GM12801 (cell line): ENCODE measurements at regions not wholly inside any gene's neighbourhood (a gene's known extent, or its start where the extent isn't known, plus 50 kb on each side); places are given as distances from the start of the nearest gene placed in this dataset.

Experiments used
- TF ChIP-seq, protein P1 (sequence below): IDR thresholded peaks from one replicate; pipeline ENCODE4 v1.5.1; 2011; ENCODE audit warnings: control low read depth; ENCODE audit not compliant: insufficient read length; ENCODE audit errors: extremely low read depth

DNA sequence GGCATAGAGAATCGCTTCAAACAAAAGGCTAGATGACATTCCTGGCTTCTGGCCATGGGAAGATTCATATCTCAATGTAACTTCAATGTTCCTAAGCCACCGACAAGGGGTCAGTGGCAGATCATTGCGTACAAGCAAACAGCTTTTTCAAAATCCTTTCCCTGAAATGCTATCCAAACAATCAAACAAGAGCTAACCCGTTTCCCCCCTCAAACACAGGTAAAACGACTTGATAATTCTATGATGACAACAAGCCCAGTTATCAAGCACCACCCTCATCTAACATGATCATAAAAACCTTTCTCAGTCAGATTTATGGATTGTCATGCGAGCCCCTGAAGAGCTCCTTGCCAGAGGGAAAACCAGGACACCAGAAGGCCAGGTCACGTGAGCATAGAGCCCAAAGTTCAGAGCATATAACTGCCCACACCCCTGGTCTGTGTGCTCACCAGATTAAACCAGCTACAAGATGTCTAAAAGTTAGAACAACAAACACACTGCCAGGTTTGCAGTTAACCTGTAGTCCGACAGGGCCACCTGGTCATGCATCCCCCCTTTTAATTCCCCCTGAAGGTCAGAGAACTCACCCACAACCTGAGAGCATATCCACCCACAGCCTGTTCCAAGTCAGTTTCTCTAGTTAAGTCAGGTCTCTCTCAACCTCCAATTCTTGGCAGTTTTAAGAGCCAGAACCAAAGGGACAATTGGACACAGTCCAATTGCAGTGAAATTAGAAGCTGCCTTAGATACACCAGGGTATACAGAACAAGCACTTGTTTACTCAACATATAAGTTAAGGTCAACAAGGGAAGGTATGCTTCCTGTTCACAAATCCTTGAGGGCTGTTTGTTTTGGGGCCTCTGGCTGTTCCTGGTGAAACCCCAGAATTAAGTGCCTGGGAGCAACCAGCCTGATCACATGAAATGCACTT is 248.1 kb upstream of the PPARGC1A start:
- TF ChIP-seq, protein P1, sequence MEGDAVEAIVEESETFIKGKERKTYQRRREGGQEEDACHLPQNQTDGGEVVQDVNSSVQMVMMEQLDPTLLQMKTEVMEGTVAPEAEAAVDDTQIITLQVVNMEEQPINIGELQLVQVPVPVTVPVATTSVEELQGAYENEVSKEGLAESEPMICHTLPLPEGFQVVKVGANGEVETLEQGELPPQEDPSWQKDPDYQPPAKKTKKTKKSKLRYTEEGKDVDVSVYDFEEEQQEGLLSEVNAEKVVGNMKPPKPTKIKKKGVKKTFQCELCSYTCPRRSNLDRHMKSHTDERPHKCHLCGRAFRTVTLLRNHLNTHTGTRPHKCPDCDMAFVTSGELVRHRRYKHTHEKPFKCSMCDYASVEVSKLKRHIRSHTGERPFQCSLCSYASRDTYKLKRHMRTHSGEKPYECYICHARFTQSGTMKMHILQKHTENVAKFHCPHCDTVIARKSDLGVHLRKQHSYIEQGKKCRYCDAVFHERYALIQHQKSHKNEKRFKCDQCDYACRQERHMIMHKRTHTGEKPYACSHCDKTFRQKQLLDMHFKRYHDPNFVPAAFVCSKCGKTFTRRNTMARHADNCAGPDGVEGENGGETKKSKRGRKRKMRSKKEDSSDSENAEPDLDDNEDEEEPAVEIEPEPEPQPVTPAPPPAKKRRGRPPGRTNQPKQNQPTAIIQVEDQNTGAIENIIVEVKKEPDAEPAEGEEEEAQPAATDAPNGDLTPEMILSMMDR, result no peak

GRCh38 chr4:24131954-24132673 is 242.3 kb upstream of the PPARGC1A start:
- TF ChIP-seq, protein P1, result no peak

- TF ChIP-seq, protein P1, result no peak
These were observed 240.8 kb upstream of the PPARGC1A start for GRCh38 chr4:24130637-24131036.

DNA sequence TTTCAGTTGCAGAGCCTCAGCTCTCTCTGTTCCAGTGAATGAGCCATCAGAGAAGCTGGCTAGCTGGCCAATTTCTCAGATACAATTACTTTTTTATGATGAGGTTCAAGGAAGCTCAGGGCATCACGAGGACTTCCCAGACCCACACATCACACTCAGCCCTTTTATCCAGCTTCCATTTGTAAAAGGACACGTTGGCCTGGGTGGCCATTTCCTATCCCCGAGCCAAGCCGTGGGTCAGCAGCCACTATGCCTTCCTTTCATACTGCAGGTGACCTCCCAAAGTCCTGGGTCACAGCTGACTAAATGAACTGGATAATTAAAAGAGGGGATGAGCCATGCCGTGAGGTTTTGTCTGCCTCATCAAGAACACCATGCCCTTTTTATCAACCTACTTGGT is 236.9 kb upstream of the PPARGC1A start:
- TF ChIP-seq, protein P1, result no peak

DNA sequence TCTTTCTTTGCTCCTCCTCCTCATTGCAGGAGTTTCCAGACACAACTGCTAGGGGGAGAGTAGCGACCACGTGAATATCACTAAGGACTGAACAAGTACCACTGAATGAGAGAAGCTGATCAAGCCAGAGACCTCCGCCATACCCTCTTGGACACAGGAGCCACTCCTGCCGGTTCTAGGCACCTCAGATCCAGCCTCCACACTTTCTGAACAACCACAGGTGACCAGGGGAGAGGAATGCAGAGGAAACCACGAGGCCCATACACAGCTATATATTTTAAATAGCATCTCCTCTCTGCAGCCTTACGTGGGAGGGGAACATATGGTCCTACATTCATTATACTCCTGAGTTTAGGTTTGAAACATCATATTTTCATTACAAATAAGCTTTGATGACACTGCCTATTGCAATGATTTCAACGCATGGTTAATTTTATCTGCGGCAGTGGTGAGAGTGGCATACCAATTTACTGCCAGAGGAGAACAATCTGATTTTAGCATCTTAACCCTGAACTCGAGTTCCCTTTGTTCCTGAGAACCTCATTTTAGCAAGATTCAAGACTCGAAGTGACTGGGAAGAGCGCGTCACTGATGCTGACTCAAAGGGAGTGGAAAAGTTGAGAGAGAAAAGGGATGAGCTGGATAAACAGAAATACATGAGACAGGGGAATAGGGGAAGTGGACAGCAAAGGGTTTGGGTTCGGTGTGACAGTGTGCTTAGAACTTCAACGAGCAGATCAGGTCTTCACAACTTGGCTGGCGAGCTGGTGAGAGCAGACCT is 231.7 kb upstream of the PPARGC1A start:
- TF ChIP-seq, protein P1, result no peak

DNA sequence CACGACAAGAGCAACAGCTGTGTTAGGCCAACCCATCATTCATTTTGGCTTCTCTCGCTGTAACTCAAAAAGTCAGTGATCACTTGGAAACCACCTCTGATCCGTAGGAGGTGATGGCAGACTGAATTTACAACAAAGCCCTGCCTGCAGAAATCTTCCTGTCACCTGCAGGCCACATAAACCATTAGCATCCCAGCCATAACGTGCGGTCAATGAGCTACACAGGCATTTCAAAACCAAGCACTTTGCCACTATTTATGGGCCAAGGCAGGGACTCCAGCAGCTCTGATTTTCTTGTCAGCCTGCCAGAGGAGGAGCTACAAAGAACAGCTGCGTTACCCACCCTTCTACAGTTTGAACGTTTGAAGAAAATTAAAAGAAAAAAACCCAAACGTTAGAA is 228.1 kb upstream of the PPARGC1A start:
- TF ChIP-seq, protein P1, result no peak

GRCh38 chr4:24116107-24116506 is 226.3 kb upstream of the PPARGC1A start:
- TF ChIP-seq, protein P1, result no peak
